HepG2 (cell line): ENCODE measurements at regions not wholly inside any gene's neighbourhood (a gene's known extent, or its start where the extent isn't known, plus 50 kb on each side); places are given as distances from the start of the nearest gene placed in this dataset.

Source experiments
- SP2 ChIP-seq: sonication (generic); formaldehyde crosslinking; IDR thresholded peaks from 2 replicates; pipeline ENCODE4 v1.5.1; 2020; ENCODE audit warnings: mild to moderate bottlenecking, missing genetic modification reagents
- ZNF180 ChIP-seq: sonication (generic); formaldehyde crosslinking; IDR thresholded peaks from 2 replicates; pipeline ENCODE4 v1.4.0; 2020; ENCODE audit warnings: low read depth, missing genetic modification reagents, borderline replicate concordance
- ZNF280D ChIP-seq: sonication (generic); formaldehyde crosslinking; IDR thresholded peaks from 2 replicates; pipeline ENCODE4 v1.5.1; 2020; ENCODE audit warnings: mild to moderate bottlenecking, missing genetic modification reagents

- TF ChIP-seq ZNF280D (CRISPR knock-in tag) = no peak
- TF ChIP-seq SP2 (CRISPR knock-in tag) = no peak
- TF ChIP-seq ZNF180 (CRISPR knock-in tag) = no peak
Observed at GRCh38 chr6:85115376-85115775, 334.5 kb upstream of the NT5E start.
